Psoas muscle (tissue), 7 donors: ENCODE measurements at regions not wholly inside any gene's neighbourhood (a gene's known extent, or its start where the extent isn't known, plus 50 kb on each side); places are given as distances from the start of the nearest gene placed in this dataset.
"Not testable (repeated sequence)": the region's sequence is repeated elsewhere in the genome, so short reads cannot be mapped to it uniquely, and the experiment has no call there.

Source experiments
- ATAC-seq, 4 donors: fragments of 200-7000 bp; cut with Tn5 transposase; one replicate each; pipeline ENCODE4 v1.9.1; 2020; ENCODE audit warnings: moderate library complexity in 3 of 4, mild to moderate bottlenecking in 2 of 4
- DNase-seq, 2 donors: peaks; one replicate each; pipeline ENCODE4 v3.0.0-alpha.2; 2020
- H3K27ac ChIP-seq: fragments of 200-600 bp; one replicate; pipeline ENCODE4 v1.8.0; 2022
- H3K27me3 ChIP-seq, 3 donors: fragments of 200-600 bp in 1 of 3; one replicate each; pipeline versions ENCODE4 v1.6.1 to v1.8.0; 2013 to 2022; ENCODE audit warnings: low read length in 2 of 3, mild to moderate bottlenecking in 2 of 3, moderate library complexity in 1 of 3; ENCODE audit not compliant: insufficient read depth in 3 of 3
- H3K36me3 ChIP-seq, 2 donors: fragments of 200-600 bp in 1 of 2; one replicate each; pipeline versions ENCODE4 v1.6.1 to v1.8.0; 2013 to 2022; ENCODE audit warnings: low read depth in 1 of 2, mild to moderate bottlenecking in 1 of 2, moderate library complexity in 1 of 2; ENCODE audit not compliant: insufficient read depth in 1 of 2
- H3K4me1 ChIP-seq: fragments of 200-600 bp; one replicate; pipeline ENCODE4 v1.8.0; 2022
- H3K4me3 ChIP-seq: fragments of 200-600 bp; one replicate; pipeline ENCODE4 v1.8.0; 2022; ENCODE audit warnings: mild to moderate bottlenecking
- H3K9me3 ChIP-seq: fragments of 200-600 bp; one replicate; pipeline ENCODE4 v1.8.0; 2022
- WGBS, 3 donors: extraction: QIAGEN DNeasy Blood & Tissue Kit; methylation state at CpG; one replicate each; pipeline versions ENCODE4 v1.1.6 to v1.1.7; 2013; 5-methylcytosine and 5-hydroxymethylcytosine counted together
- intact Hi-C, 2 donors: fragments of 100-400 bp; cut with DNase I; formaldehyde crosslinking; loops; one replicate each; pipeline versions ENCODE4 v1.11.0 to v1.14.2; 2022
- TF ChIP-seq, protein P1 (sequence below): fragments of 200-600 bp; IDR thresholded peaks from one replicate; pipeline ENCODE4 v1.8.0; 2022; ENCODE audit warnings: antibody characterized with exemption
- donor health status: healthy with polysubstance abuse.
- donor health status: DM: no; HTN: no; CAD: no; lungs with moderate emphysema.
- donor health status: Bipolar disorder and iron deficiency.
- donor health status: healthy.
- donor health status: DM: yes; HTN: yes; CAD: no.
- donor health status: DM: no; HTN: no; CAD: no.
- donor health status: DM: yes; HTN: yes; CAD: no.

DNA sequence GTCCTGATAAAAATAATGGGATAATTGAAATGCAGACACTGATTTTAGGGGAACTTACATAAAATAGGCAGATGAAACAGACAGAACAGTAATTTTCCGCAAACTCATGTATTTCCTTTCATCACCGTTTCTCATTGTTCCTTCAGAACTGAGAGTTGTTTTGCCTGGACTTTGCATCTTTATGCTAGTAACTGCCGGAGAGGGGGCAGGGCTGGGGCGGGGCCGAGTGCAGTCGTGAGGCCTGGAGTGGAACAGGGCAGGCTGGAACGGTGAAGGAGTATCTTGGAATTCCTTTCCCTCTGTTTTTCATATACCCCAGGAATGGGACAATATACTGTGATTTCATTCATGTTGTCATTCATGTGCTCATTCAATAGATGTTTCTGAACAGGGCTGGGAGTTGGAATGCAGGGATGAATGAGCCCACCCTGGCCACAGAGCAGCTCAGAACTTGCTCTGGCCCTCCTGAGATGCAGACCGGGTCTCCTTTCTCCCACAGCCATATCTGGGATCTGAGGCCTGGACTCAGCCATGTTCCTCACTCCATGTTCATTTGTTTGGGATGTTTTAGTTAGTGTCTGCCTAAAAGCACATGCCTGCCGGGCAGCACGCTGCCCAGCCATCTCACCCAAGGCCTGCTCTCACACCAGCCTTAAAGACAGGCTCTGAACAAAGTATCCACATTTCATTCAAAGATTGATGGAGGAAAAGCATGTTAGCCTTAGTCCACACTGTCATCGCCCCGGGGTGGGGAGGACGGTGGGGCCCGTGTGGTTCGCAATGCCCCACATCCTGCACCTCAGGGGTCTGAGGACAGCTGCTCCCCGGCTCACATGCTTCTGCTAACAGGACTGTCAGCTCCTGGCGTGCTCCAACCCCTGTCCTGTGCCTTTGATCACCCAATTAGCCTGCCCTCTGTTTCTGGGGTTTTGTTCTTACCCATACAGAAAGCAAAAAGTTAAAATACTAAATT, 92.9 kb downstream of the SOX1 start:
- no peaks in the 10 kb centered on the region for H3K36me3 ChIP-seq
- ATAC-seq = no peak
- no peaks in the 10 kb centered on the region for H3K4me1 ChIP-seq
- H3K27me3 ChIP-seq = peaks cover 0 to 9% (median 3%) of the 10 kb centered on the region in 3 donors
- intact Hi-C loops = no loop called here
- no peak for DNase-seq
- TF ChIP-seq, protein P1, sequence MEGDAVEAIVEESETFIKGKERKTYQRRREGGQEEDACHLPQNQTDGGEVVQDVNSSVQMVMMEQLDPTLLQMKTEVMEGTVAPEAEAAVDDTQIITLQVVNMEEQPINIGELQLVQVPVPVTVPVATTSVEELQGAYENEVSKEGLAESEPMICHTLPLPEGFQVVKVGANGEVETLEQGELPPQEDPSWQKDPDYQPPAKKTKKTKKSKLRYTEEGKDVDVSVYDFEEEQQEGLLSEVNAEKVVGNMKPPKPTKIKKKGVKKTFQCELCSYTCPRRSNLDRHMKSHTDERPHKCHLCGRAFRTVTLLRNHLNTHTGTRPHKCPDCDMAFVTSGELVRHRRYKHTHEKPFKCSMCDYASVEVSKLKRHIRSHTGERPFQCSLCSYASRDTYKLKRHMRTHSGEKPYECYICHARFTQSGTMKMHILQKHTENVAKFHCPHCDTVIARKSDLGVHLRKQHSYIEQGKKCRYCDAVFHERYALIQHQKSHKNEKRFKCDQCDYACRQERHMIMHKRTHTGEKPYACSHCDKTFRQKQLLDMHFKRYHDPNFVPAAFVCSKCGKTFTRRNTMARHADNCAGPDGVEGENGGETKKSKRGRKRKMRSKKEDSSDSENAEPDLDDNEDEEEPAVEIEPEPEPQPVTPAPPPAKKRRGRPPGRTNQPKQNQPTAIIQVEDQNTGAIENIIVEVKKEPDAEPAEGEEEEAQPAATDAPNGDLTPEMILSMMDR = no peak
- no peak overlapping the region for H3K4me3 ChIP-seq
- H3K27ac ChIP-seq = no peak overlapping the region
- 57 to 60% (median 59%) methylated on average over 17 of the region's 17 CpGs for WGBS, 3 donors
- peaks cover 8% of the 10 kb centered on the region for H3K9me3 ChIP-seq

DNA sequence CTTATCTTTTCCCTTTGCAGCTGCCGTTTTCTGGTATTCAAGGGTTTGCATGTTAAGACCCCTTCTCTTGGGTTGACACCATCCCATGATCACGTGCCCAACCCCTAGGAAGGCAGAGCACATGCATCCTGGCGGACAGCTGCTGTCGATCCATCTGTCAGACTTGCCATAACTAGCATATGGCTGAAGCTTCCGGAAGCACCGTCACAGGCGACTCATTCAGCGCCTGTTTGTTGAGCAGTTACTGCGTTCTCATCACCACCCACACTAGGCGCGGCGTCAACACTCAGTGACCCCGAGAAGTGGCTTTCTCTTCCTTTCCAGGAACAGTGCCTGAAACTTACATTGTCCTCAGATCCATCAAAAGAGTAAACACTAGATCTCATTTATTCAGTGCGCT, 93.6 kb downstream of the SOX1 start:
- no peak for DNase-seq
- peaks cover 8% of the 10 kb centered on the region for H3K9me3 ChIP-seq
- peaks cover 0 to 5% (median 3%) of the 10 kb centered on the region in 3 donors for H3K27me3 ChIP-seq
- H3K4me3 ChIP-seq = no peak overlapping the region
- no peaks in the 10 kb centered on the region for H3K36me3 ChIP-seq
- TF ChIP-seq, protein P1 = no peak
- intact Hi-C loops = no loop called here
- WGBS, 3 donors = 65 to 75% (median 68%) methylated on average over 14 of the region's 14 CpGs
- ATAC-seq = no peak
- H3K4me1 ChIP-seq = no peaks in the 10 kb centered on the region
- no peak overlapping the region for H3K27ac ChIP-seq

DNA sequence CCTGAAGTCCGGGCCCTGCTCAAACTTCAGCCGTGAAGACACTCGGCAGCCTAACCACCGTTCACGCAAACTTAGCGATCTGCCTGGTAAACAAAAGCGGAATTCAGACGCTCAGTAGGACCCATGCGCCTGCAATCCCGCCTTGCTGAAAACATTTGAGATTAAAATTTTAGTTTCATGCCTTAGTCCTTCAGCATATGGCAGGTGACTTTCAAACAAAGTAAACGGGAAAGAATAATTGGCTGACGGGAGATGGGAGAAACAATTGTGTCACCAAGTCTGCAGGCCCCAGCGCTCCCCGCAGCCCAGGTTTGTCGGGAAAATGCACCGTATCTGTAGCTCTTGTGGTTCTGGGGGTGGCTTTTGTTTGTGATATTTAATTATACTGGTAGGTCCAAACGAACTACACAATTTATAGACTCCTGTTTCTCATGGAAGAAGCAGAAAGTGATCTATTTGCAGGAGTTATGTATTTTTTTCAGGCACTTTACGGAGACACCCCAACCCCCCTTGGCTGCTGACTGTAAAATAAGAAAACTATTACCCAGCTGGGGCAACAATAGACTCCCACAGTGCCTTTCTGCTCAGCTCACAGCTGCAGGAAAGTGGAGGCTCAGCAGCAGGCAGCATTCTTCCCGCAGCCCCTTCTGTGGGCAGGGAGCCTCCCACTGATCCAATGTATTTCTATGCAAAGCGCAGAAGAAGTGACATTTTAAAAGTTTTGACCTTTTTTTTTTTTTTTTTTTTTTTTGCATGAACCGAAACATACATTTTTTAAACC, 94.8 kb downstream of the SOX1 start:
- H3K4me1 ChIP-seq = no peaks in the 10 kb centered on the region
- H3K4me3 ChIP-seq = no peak overlapping the region
- no peaks in the 10 kb centered on the region for H3K36me3 ChIP-seq
- 52 to 56% (median 53%) methylated on average over 21 of the region's 21 CpGs for WGBS, 3 donors
- ATAC-seq (no peak), DNase-seq (no peak)
- TF ChIP-seq, protein P1 = no peak
- peaks cover 8% of the 10 kb centered on the region for H3K9me3 ChIP-seq
- H3K27me3 ChIP-seq = peaks cover 0 to 9% (median 3%) of the 10 kb centered on the region in 3 donors
- H3K27ac ChIP-seq = no peak overlapping the region
- intact Hi-C loops = no loop called here

DNA sequence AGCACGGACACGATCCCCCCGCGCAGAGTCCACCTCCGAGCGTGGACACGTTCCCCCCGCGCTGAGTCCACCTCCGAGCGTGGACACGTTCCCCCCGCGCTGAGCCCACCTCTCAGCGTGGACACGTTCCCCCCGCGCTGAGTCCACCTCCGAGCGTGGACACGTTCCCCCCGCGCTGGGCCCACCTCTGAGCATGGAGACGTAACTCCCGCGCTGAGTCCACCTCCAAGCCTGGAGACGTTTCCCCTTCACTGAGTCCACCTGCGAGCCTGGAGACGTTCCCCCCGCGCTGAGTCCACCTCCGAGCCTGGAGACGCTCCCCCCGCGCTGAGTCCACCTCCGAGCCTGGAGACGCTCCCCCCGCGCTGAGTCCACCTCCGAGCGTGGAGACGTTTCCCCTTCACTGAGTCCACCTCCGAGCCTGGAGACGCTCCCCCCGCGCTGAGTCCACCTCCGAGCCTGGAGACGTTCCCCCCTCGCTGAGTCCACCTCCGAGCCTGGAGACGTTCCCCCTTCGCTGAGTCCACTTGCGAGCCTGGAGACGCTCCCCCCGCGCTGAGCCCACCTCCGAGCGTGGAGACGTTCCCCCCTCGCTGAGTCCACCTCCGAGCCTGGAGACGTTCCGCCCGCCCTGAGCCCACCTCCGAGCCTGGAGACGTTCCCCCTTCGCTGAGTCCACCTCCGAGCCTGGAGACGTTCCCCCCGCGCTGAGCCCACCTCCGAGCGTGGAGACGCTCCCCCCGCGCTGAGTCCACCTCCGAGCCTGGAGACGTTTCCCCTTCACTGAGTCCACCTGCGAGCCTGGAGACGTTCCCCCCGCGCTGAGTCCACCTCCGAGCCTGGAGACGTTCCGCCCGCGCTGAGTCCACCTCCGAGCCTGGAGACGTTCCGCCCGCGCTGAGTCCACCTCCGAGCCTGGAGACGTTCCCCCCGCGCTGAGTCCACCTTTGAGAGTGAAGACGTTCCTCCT, 97.0 kb downstream of the SOX1 start:
- H3K4me1 ChIP-seq, H3K9me3 ChIP-seq, DNase-seq, H3K27ac ChIP-seq, ATAC-seq, intact Hi-C loops, H3K4me3 ChIP-seq, H3K36me3 ChIP-seq, H3K27me3 ChIP-seq: not testable (repeated sequence)
- WGBS, 3 donors = 95 to 96% (median 95%) methylated on average over 94 to 97 of the region's 97 CpGs
